Type B pancreatic cell (in vitro differentiated cells): ENCODE measurements at regions not wholly inside any gene's neighbourhood (a gene's known extent, or its start where the extent isn't known, plus 50 kb on each side); places are given as distances from the start of the nearest gene placed in this dataset.

ENCODE experiments used
- DNase-seq: peaks from one replicate; pipeline ENCODE4 v3.0.0; 2021; ENCODE audit warnings: mixed read lengths; ENCODE audit not compliant: unreplicated experiment; ENCODE audit errors: extremely low spot score
- H3K27ac Mint-ChIP-seq: 2 replicates; pipeline ENCODE4 v1.8.0; 2021; ENCODE audit warnings: mild to moderate bottlenecking, mixed read lengths
- H3K27me3 Mint-ChIP-seq: 2 replicates; pipeline ENCODE4 v1.8.0; 2021; ENCODE audit warnings: mixed read lengths
- H3K36me3 Mint-ChIP-seq: 2 replicates; pipeline ENCODE4 v1.8.0; 2021; ENCODE audit warnings: mixed read lengths
- H3K4me1 Mint-ChIP-seq: one replicate; pipeline ENCODE4 v1.8.0; 2021; ENCODE audit warnings: mixed read lengths; ENCODE audit not compliant: unreplicated experiment
- H3K4me3 Mint-ChIP-seq: 2 replicates; pipeline ENCODE4 v1.8.0; 2021; ENCODE audit warnings: mild to moderate bottlenecking, mixed read lengths
- H3K9me3 Mint-ChIP-seq: 2 replicates; pipeline ENCODE4 v1.8.0; 2021; ENCODE audit warnings: mixed read lengths
- TF ChIP-seq, protein P1 (sequence below): fragments of 200-600 bp; sonication (generic); conservative IDR thresholded peaks from 2 replicates; pipeline ENCODE4 v1.5.0; 2021; ENCODE audit warnings: antibody characterized with exemption, mild to moderate bottlenecking

- Mint-ChIP-seq H3K4me1 (peaks cover 38% of the 10 kb centered on the region), H3K36me3 (no peaks in the 10 kb centered on the region), H3K27ac (peak overlapping the region; percentile 76), H3K4me3 (peak overlapping the region; percentile 45), H3K9me3 (no peaks in the 10 kb centered on the region), H3K27me3 (peaks cover 30% of the 10 kb centered on the region)
- no peak for DNase-seq
- TF ChIP-seq, protein P1, sequence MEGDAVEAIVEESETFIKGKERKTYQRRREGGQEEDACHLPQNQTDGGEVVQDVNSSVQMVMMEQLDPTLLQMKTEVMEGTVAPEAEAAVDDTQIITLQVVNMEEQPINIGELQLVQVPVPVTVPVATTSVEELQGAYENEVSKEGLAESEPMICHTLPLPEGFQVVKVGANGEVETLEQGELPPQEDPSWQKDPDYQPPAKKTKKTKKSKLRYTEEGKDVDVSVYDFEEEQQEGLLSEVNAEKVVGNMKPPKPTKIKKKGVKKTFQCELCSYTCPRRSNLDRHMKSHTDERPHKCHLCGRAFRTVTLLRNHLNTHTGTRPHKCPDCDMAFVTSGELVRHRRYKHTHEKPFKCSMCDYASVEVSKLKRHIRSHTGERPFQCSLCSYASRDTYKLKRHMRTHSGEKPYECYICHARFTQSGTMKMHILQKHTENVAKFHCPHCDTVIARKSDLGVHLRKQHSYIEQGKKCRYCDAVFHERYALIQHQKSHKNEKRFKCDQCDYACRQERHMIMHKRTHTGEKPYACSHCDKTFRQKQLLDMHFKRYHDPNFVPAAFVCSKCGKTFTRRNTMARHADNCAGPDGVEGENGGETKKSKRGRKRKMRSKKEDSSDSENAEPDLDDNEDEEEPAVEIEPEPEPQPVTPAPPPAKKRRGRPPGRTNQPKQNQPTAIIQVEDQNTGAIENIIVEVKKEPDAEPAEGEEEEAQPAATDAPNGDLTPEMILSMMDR = no peak
Measured at GRCh38 chr1:239814306-239814881, 277.3 kb upstream of the FMN2 start.

DNA sequence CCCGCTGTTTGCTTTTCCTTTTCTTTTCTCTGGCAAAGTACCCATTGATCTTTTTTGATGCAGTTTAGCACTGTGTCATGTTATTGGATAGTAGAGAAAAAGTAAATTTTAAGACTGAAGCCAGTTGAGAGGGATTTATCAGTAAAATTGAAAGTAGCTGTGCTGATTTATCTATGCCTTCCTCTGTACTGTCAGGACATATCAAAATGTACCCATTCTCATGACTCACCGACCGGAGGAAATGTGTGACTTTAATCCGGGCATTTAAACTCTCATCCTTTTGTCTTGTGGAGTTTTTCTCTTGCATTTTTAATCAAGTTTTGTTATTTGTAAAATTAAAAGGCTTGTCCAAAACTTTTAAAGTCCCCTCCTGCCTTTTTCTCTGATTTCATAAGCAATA is 276.6 kb upstream of the FMN2 start:
- Mint-ChIP-seq H3K4me3 (no peak overlapping the region), H3K27me3 (peaks cover 23% of the 10 kb centered on the region), H3K36me3 (no peaks in the 10 kb centered on the region), H3K27ac (no peak overlapping the region), H3K9me3 (no peaks in the 10 kb centered on the region), H3K4me1 (peaks cover 32% of the 10 kb centered on the region)
- TF ChIP-seq, protein P1 = no peak
- no peak for DNase-seq

DNA sequence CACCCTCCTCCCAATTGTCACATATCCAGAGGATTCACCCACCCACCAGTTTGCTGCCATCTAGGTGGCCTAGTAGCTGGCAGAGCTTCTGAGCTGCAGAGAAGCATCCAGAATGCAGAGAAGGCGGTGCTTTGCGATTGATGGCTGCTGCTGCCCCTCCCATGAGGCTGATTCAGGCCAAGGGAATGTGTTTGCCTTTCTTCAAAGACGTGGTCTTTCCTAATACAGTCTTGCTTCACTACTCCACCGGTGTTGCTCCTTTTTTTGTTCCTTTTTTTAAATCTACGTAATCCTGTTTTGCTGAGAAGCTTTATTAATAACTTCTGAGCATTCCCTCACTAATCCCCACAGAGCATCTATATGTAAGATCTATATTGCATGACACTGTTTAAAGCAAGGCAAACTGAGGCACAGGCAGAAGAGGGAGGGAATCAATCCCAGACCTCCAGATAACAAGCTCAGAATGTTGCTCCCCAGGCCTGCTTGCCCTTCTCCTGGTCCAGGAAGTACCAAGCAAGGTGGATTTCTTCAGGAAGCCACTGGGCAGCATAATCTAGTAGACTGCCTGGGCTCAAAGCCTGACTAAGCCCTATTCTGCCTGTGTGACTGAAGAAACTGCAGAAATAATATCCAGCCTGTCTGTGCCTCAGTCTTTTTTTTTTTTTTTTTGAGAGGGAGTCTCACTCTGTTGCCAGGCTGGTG is 275.5 kb upstream of the FMN2 start:
- Mint-ChIP-seq H3K27ac (peak overlapping the region; percentile 86), H3K4me3 (peak overlapping the region; percentile 12), H3K9me3 (no peaks in the 10 kb centered on the region), H3K36me3 (no peaks in the 10 kb centered on the region), H3K4me1 (peaks cover 20% of the 10 kb centered on the region), H3K27me3 (peaks cover 19% of the 10 kb centered on the region)
- TF ChIP-seq, protein P1 = no peak
- DNase-seq = no peak

- Mint-ChIP-seq H3K4me1 (peaks cover 15% of the 10 kb centered on the region), H3K9me3 (no peaks in the 10 kb centered on the region), H3K27ac (peak overlapping the region; percentile 11), H3K4me3 (no peak overlapping the region), H3K27me3 (peaks cover 14% of the 10 kb centered on the region), H3K36me3 (no peaks in the 10 kb centered on the region)
- DNase-seq = no peak
- TF ChIP-seq, protein P1 = no peak
Measured at GRCh38 chr1:239817276-239817675, 274.4 kb upstream of the FMN2 start.

DNA sequence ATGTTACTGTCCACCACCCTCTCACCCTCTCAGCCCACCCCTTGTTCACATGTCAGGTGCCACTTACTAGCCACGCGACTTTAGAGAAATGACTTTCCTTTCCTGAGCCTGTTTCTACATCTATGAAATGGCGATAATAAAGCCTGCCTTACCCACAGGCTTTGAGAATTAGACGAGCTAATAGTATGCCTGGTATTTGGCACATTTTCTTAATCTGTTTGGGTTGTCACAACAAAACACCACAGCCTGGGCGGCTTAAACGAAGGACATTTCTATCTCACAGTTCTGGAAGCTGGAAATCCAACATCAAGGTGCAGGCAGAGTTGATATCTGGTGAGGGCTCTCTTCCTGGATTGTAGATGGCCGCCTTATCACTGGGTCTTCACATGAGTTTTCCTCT is 273.9 kb upstream of the FMN2 start:
- Mint-ChIP-seq H3K27ac (peak overlapping the region; percentile 11), H3K9me3 (no peaks in the 10 kb centered on the region), H3K36me3 (no peaks in the 10 kb centered on the region), H3K4me1 (peaks cover 15% of the 10 kb centered on the region), H3K27me3 (peaks cover 14% of the 10 kb centered on the region), H3K4me3 (no peak overlapping the region)
- TF ChIP-seq, protein P1 = no peak
- no peak for DNase-seq
